ENCODE measurements at regions not wholly inside any gene's neighbourhood (a gene's known extent, or its start where the extent isn't known, plus 50 kb on each side); places are given as distances from the start of the nearest gene placed in this dataset.
"Not testable (repeated sequence)": the region's sequence is repeated elsewhere in the genome, so short reads cannot be mapped to it uniquely, and the experiment has no call there.

GRCh38 chr1:116847688-116848531 lies 61.8 kb upstream of the PTGFRN start:
- no peak overlapping the region for H3K9ac ChIP-seq (ENCODE audit: insufficient read depth, low read length, poor library complexity, severe bottlenecking)
- peak overlapping the region in 3 of 7 donors; percentile 23 to 54 (median 30) for H3K27ac Mint-ChIP-seq
- no peak overlapping the region for H2AFZ ChIP-seq (ENCODE audit: insufficient read depth, low read depth, low read length, poor library complexity, severe bottlenecking)
- H3K36me3 Mint-ChIP-seq: no peaks in the 10 kb centered on the region
- no peaks in the 10 kb centered on the region for H4K20me1 ChIP-seq (ENCODE audit: insufficient read depth, low read length)
- WGBS (ENCODE audit: insufficient coverage): 35% methylated on average over 10 of the region's 13 CpGs
- intact Hi-C loops (cut with micrococcal nuclease): no loop called here
- TF ChIP-seq CTCF (IDR thresholded peaks at IDR 0.05): no peak
- no peak overlapping the region for H3K4me2 ChIP-seq (replicated peaks; ENCODE audit: extremely low read depth, low read length, poor library complexity, severe bottlenecking)
- no peaks in the 10 kb centered on the region for H3K79me2 ChIP-seq (ENCODE audit: insufficient read depth, low read length)
- H3K27me3 Mint-ChIP-seq (ENCODE audit: low read depth in 3 of 3): peaks cover 0 to 3% (median 2%) of the 10 kb centered on the region in 3 donors
- peak; percentile 14 to 51 (median 31) for DNase-seq
- peaks cover 0 to 3% (median 0%) of the 10 kb centered on the region in 7 donors for H3K9me3 Mint-ChIP-seq
- peaks cover 8 to 13% of the 10 kb centered on the region in 2 donors for H3K4me1 ChIP-seq (ENCODE audit: control insufficient read depth in 1 of 2, insufficient read depth in 2 of 2, low read length in 2 of 2)
- H3K4me3 Mint-ChIP-seq: peak overlapping the region in 1 of 2 donors; percentile 46
- H3K4me1 Mint-ChIP-seq: peaks cover 20% of the 10 kb centered on the region
- no peak overlapping the region for H3K4me3 ChIP-seq (replicated peaks in 1 of 3; ENCODE audit: low read depth in 2 of 3, low read length in 3 of 3)
- no peak overlapping the region for H3K27ac ChIP-seq (ENCODE audit: low read depth in 1 of 2, low read length in 2 of 2)
- no peaks in the 10 kb centered on the region for H3K27me3 ChIP-seq (ENCODE audit: control insufficient read depth in 2 of 2, insufficient read depth in 2 of 2, low read length in 2 of 2)
- H3K9me3 ChIP-seq (replicated peaks in 1 of 2; ENCODE audit: control insufficient read depth in 1 of 2, insufficient read depth in 1 of 2, low read length in 2 of 2): no peaks in the 10 kb centered on the region
- no peaks in the 10 kb centered on the region for H3K36me3 ChIP-seq (replicated peaks in 1 of 2; ENCODE audit: control insufficient read depth in 1 of 2, insufficient read depth in 2 of 2, low read length in 2 of 2)

DNA sequence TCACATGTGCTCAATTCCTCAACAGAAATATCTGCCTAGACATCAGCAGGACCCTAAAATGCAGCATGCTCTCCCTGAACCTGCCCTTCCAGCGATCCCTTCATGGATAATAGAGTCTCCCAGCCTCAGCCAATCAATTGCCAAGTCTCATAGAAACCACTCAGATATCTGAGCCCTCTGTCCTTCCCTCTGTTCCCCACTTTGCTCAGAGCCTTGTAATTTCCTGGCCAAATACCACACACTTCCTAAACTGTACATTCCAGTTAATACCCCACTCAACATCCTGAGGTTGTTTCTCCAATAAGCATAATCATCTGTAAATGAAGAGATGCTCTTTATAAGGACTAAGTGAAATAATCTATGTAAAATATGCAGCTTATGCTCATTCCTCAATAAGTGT lies 59.3 kb upstream of the PTGFRN start:
- Mint-ChIP-seq H3K4me1 (peaks cover 45% of the 10 kb centered on the region), H3K27ac (no peak overlapping the region), H3K4me3 (no peak overlapping the region), H3K36me3 (no peaks in the 10 kb centered on the region), H3K27me3 (ENCODE audit: low read depth in 3 of 3) (peaks cover 0 to 3% (median 0%) of the 10 kb centered on the region in 3 donors), H3K9me3 (peaks cover 0 to 3% (median 0%) of the 10 kb centered on the region in 7 donors)
- H4K20me1 ChIP-seq (ENCODE audit: insufficient read depth, low read length): no peaks in the 10 kb centered on the region
- no peak overlapping the region for H3K9ac ChIP-seq (ENCODE audit: insufficient read depth, low read length, poor library complexity, severe bottlenecking)
- intact Hi-C loops (cut with micrococcal nuclease): no loop called here
- no peak overlapping the region for H2AFZ ChIP-seq (ENCODE audit: insufficient read depth, low read depth, low read length, poor library complexity, severe bottlenecking)
- H3K79me2 ChIP-seq (ENCODE audit: insufficient read depth, low read length): no peaks in the 10 kb centered on the region
- H3K4me3 ChIP-seq (replicated peaks in 1 of 3; ENCODE audit: low read depth in 2 of 3, low read length in 3 of 3): no peak overlapping the region
- DNase-seq: no peak
- no peaks in the 10 kb centered on the region for H3K9me3 ChIP-seq (replicated peaks in 1 of 2; ENCODE audit: control insufficient read depth in 1 of 2, insufficient read depth in 1 of 2, low read length in 2 of 2)
- WGBS (ENCODE audit: insufficient coverage): 92% methylated on average over 1 of the region's 1 CpG
- no peaks in the 10 kb centered on the region for H3K27me3 ChIP-seq (ENCODE audit: control insufficient read depth in 2 of 2, insufficient read depth in 2 of 2, low read length in 2 of 2)
- no peak for TF ChIP-seq CTCF (IDR thresholded peaks at IDR 0.05)
- H3K4me1 ChIP-seq (ENCODE audit: control insufficient read depth in 1 of 2, insufficient read depth in 2 of 2, low read length in 2 of 2): peaks cover 31 to 38% of the 10 kb centered on the region in 2 donors
- H3K27ac ChIP-seq (ENCODE audit: low read depth in 1 of 2, low read length in 2 of 2): no peak overlapping the region
- H3K36me3 ChIP-seq (replicated peaks in 1 of 2; ENCODE audit: control insufficient read depth in 1 of 2, insufficient read depth in 2 of 2, low read length in 2 of 2): no peaks in the 10 kb centered on the region
- no peak overlapping the region for H3K4me2 ChIP-seq (replicated peaks; ENCODE audit: extremely low read depth, low read length, poor library complexity, severe bottlenecking)

GRCh38 chr1:116851189-116851588 lies 58.5 kb upstream of the PTGFRN start:
- H3K4me2 ChIP-seq (replicated peaks; ENCODE audit: extremely low read depth, low read length, poor library complexity, severe bottlenecking); H3K9ac ChIP-seq (ENCODE audit: insufficient read depth, low read length, poor library complexity, severe bottlenecking); H3K27me3 ChIP-seq (ENCODE audit: control insufficient read depth in 2 of 2, insufficient read depth in 2 of 2, low read length in 2 of 2); H3K4me3 ChIP-seq (replicated peaks in 1 of 3; ENCODE audit: low read depth in 2 of 3, low read length in 3 of 3); H3K27ac ChIP-seq (ENCODE audit: low read depth in 1 of 2, low read length in 2 of 2); H2AFZ ChIP-seq (ENCODE audit: insufficient read depth, low read depth, low read length, poor library complexity, severe bottlenecking); DNase-seq; intact Hi-C loops (cut with micrococcal nuclease); H3K27me3 Mint-ChIP-seq (ENCODE audit: low read depth in 3 of 3); H4K20me1 ChIP-seq (ENCODE audit: insufficient read depth, low read length); H3K36me3 ChIP-seq (replicated peaks in 1 of 2; ENCODE audit: control insufficient read depth in 1 of 2, insufficient read depth in 2 of 2, low read length in 2 of 2); H3K36me3 Mint-ChIP-seq; H3K9me3 Mint-ChIP-seq; H3K9me3 ChIP-seq (replicated peaks in 1 of 2; ENCODE audit: control insufficient read depth in 1 of 2, insufficient read depth in 1 of 2, low read length in 2 of 2); H3K27ac Mint-ChIP-seq; H3K79me2 ChIP-seq (ENCODE audit: insufficient read depth, low read length); H3K4me3 Mint-ChIP-seq: not testable (repeated sequence)
- H3K4me1 ChIP-seq (ENCODE audit: control insufficient read depth in 1 of 2, insufficient read depth in 2 of 2, low read length in 2 of 2): peaks cover 32 to 40% of the 10 kb centered on the region in 2 donors
- peaks cover 39% of the 10 kb centered on the region for H3K4me1 Mint-ChIP-seq
- no CpG with 5 or more reads among the region's 2 CpGs for WGBS (ENCODE audit: insufficient coverage)

All from CD14-positive monocyte (primary cell).